WERI-Rb-1 (cell line): ENCODE measurements at regions not wholly inside any gene's neighbourhood (a gene's known extent, or its start where the extent isn't known, plus 50 kb on each side); places are given as distances from the start of the nearest gene placed in this dataset.

Experiments used
- DNase-seq: peaks from one replicate; pipeline ENCODE4 v3.0.0-alpha.2; 2020
- H3K27ac ChIP-seq: fragments of 250-450 bp; sonication (Bioruptor Pico); 2 replicates; pipeline ENCODE4 v1.5.1; 2020; ENCODE audit warnings: mild to moderate bottlenecking, moderate library complexity
- H3K27me3 ChIP-seq: fragments of 250-450 bp; sonication (Bioruptor Pico); 2 replicates; pipeline ENCODE4 v1.5.1; 2021; ENCODE audit warnings: mild to moderate bottlenecking, low read depth, moderate library complexity; ENCODE audit not compliant: insufficient read depth, severe bottlenecking
- H3K36me3 ChIP-seq: fragments of 250-450 bp; sonication (Bioruptor Pico); 2 replicates; pipeline ENCODE4 v1.5.1; 2020; ENCODE audit warnings: mild to moderate bottlenecking, moderate library complexity
- H3K4me3 ChIP-seq: 2 replicates; pipeline ENCODE4 v1.5.1; 2011; ENCODE audit warnings: low read depth, mild to moderate bottlenecking, control low read depth, low read length
- H3K9me3 ChIP-seq: fragments of 250-450 bp; sonication (Bioruptor Pico); 2 replicates; pipeline ENCODE4 v1.5.1; 2021; ENCODE audit warnings: mild to moderate bottlenecking, moderate library complexity; ENCODE audit not compliant: severe bottlenecking
- TF ChIP-seq, protein P1 (sequence below): IDR thresholded peaks from 2 replicates; pipeline ENCODE4 v1.5.1; 2011; ENCODE audit warnings: low read depth, mild to moderate bottlenecking, control low read depth, inconsistent platforms, low read length

DNA sequence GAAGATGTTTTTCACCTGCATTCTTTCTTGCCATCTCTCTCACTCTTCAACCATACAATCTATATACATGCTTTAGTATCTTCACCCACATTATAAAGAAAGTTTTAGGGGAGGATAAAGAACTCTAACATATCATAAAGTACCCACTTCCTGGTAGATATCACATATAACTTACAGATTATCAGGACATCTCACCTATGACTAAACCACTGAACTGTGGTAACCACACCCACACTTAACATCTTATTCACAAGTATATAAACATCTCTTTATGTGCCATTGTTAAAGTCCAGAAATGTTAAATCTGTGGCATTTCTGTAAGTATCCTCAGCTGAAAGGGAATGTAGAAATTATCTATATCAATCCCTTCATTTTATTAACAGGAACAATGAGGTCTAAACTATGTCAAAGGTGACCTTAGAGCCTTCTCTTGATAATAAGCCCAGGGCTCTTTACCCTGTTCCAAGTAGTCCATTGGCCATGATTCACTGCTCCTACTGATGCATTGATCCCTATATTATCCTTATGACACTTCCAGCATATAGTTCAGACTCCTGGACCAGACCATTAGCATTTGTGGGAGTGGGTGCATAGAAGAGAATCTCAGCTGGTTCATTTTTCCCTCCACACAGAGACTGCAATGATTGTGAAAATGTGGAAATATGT, 182.4 kb downstream of the SUCLG1 start:
- H3K4me3 ChIP-seq: no peak overlapping the region
- TF ChIP-seq, protein P1, sequence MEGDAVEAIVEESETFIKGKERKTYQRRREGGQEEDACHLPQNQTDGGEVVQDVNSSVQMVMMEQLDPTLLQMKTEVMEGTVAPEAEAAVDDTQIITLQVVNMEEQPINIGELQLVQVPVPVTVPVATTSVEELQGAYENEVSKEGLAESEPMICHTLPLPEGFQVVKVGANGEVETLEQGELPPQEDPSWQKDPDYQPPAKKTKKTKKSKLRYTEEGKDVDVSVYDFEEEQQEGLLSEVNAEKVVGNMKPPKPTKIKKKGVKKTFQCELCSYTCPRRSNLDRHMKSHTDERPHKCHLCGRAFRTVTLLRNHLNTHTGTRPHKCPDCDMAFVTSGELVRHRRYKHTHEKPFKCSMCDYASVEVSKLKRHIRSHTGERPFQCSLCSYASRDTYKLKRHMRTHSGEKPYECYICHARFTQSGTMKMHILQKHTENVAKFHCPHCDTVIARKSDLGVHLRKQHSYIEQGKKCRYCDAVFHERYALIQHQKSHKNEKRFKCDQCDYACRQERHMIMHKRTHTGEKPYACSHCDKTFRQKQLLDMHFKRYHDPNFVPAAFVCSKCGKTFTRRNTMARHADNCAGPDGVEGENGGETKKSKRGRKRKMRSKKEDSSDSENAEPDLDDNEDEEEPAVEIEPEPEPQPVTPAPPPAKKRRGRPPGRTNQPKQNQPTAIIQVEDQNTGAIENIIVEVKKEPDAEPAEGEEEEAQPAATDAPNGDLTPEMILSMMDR: no peak
- H3K36me3 ChIP-seq: no peaks in the 10 kb centered on the region
- H3K27ac ChIP-seq: no peak overlapping the region
- no peaks in the 10 kb centered on the region for H3K27me3 ChIP-seq
- DNase-seq: no peak
- H3K9me3 ChIP-seq: no peaks in the 10 kb centered on the region

DNA sequence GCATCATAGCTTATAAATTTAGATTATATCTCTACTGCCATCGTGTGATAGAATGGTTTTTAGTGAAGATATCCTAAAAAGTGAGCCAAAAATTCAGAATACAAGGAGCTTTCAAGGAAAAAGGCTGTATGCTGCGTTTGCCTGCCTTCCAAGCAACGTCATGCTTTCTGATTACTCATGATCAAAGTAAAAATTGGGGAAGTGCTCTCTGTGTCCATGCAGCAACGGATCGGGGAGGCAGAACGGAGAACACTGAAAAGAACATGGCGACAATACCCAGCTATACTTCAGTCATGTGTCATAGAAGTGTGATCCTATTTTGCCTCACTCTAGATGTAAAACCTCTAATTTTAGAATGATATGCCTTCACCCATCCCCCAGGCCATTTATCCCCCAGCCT, 185.7 kb downstream of the SUCLG1 start:
- no peaks in the 10 kb centered on the region for H3K9me3 ChIP-seq
- DNase-seq: no peak
- no peak overlapping the region for H3K4me3 ChIP-seq
- no peaks in the 10 kb centered on the region for H3K36me3 ChIP-seq
- TF ChIP-seq, protein P1: no peak
- H3K27me3 ChIP-seq: no peaks in the 10 kb centered on the region
- no peak overlapping the region for H3K27ac ChIP-seq

DNA sequence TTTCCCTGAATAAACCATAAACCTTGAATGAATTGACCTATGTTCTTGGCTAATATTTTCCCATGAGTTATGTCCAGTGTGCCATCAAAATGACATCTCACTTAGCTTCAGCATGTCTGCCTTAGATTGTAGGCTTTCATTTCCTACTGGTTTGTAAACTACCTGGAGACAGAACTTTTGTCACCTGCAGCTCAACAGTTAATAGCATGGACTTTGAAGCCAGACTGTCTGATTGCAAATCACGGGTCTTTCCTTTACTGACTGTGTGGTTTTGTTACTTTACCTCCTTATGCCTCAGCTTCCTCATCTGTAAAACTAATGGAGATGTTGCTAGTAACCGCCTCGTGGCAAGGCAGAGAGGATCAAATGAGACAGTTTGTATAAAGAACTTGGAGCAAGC, 187.1 kb downstream of the SUCLG1 start:
- no peak overlapping the region for H3K27ac ChIP-seq
- no peaks in the 10 kb centered on the region for H3K36me3 ChIP-seq
- no peak overlapping the region for H3K4me3 ChIP-seq
- no peaks in the 10 kb centered on the region for H3K27me3 ChIP-seq
- DNase-seq: no peak
- TF ChIP-seq, protein P1: no peak
- no peaks in the 10 kb centered on the region for H3K9me3 ChIP-seq

DNA sequence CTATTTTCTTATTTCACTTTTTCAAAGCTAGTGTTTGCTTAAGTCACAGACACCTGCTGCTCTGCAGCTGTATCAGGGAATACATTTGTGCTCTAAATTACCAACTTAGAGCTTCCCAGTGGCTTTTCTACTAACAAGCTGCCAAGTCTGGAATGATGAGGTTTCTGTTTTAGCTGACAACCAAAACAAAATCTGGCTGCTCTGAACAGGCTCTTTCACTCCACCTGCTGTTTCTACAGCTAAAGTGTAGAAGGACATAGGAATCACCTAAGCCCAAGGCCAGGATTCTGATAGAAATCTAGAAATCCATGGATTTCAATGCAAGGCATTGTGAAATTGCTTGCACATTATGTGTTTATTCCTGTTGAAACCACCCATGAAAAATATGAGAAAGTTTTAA, 201.2 kb downstream of the SUCLG1 start:
- no peak overlapping the region for H3K4me3 ChIP-seq
- H3K9me3 ChIP-seq: no peaks in the 10 kb centered on the region
- H3K36me3 ChIP-seq: no peaks in the 10 kb centered on the region
- TF ChIP-seq, protein P1: peak; percentile 48; the same call in 1 of the 2 replicates
- no peaks in the 10 kb centered on the region for H3K27me3 ChIP-seq
- no peak for DNase-seq
- H3K27ac ChIP-seq: no peak overlapping the region

DNA sequence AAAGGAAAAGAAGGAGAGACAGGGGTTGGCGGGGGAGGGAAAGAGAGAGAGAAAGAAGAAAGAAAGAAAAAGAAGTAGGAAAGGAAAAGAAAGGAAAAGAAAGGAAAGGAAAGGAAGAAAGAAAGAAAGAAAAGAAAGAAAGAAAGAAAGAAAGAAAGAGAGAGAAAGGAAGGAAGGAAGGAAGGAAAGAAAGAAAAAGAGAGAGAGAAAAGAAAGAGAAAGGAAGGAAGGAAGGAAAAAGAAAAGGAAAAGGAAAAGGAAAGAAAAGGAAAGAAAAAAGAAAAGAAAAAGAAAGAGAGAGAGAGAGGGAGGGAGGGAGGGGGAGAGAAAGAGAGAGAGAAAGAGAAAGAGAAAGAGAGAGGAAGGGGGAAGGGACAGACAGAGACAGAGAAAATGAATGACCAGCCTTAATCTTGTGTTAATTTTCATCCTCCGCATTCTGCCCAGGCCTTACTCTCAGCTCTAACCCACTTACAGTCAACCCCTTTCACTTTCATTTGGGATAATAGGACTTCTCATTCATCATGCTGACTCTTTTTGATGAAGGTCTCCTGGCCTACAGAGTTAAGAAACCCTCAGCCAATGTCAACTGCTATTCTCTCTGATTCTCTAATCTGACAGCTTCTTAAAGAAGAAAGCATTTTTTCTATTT, 207.3 kb downstream of the SUCLG1 start:
- no peak for DNase-seq
- H3K4me3 ChIP-seq: no peak overlapping the region
- H3K27me3 ChIP-seq: no peaks in the 10 kb centered on the region
- no peaks in the 10 kb centered on the region for H3K36me3 ChIP-seq
- no peak overlapping the region for H3K27ac ChIP-seq
- H3K9me3 ChIP-seq: no peaks in the 10 kb centered on the region
- TF ChIP-seq, protein P1: no peak
